Neural crest cell (in vitro differentiated cells): ENCODE measurements at regions not wholly inside any gene's neighbourhood (a gene's known extent, or its start where the extent isn't known, plus 50 kb on each side); places are given as distances from the start of the nearest gene placed in this dataset.

Experiments
- DNase-seq: peaks from one replicate; pipeline ENCODE4 v3.0.0; 2021; ENCODE audit warnings: low read depth, mixed read lengths, low spot score
- H3K27ac Mint-ChIP-seq: one replicate; pipeline ENCODE4 v1.8.0; 2021; ENCODE audit warnings: mild to moderate bottlenecking, mixed read lengths; ENCODE audit not compliant: unreplicated experiment
- H3K27me3 Mint-ChIP-seq: 2 replicates; pipeline ENCODE4 v1.8.0; 2021; ENCODE audit warnings: low read depth, mild to moderate bottlenecking, mixed read lengths
- H3K36me3 Mint-ChIP-seq: 2 replicates; pipeline ENCODE4 v1.8.0; 2021; ENCODE audit warnings: low read depth, mild to moderate bottlenecking, mixed read lengths
- H3K4me1 Mint-ChIP-seq: 2 replicates; pipeline ENCODE4 v1.8.0; 2021; ENCODE audit warnings: mixed read lengths
- H3K4me3 Mint-ChIP-seq: one replicate; pipeline ENCODE4 v1.8.0; 2021; ENCODE audit warnings: mild to moderate bottlenecking, mixed read lengths
- H3K9me3 Mint-ChIP-seq: 2 replicates; pipeline ENCODE4 v1.8.0; 2021; ENCODE audit warnings: mixed read lengths
- CTCF ChIP-seq: fragments of 200-600 bp; sonication (generic); conservative IDR thresholded peaks from 2 replicates; pipeline ENCODE4 v1.5.0; 2021; ENCODE audit warnings: antibody characterized with exemption, mild to moderate bottlenecking

GRCh38 chr18:27662949-27663348 is 477.8 kb upstream of the CHST9 start:
- no peak for DNase-seq
- Mint-ChIP-seq H3K9me3 (peaks cover 2% of the 10 kb centered on the region), H3K27ac (peak overlapping the region; percentile 15), H3K4me1 (peaks cover 68% of the 10 kb centered on the region), H3K27me3 (no peaks in the 10 kb centered on the region), H3K36me3 (no peaks in the 10 kb centered on the region), H3K4me3 (no peak overlapping the region)
- no peak for TF ChIP-seq CTCF

- Mint-ChIP-seq H3K36me3 (no peaks in the 10 kb centered on the region), H3K27ac (peak overlapping the region; percentile 70), H3K4me3 (no peak overlapping the region), H3K27me3 (no peaks in the 10 kb centered on the region), H3K9me3 (peaks cover 2% of the 10 kb centered on the region), H3K4me1 (peaks cover 64% of the 10 kb centered on the region)
- TF ChIP-seq CTCF: no peak
- DNase-seq: no peak
These were observed 477.4 kb upstream of the CHST9 start for GRCh38 chr18:27662537-27662936.

GRCh38 chr18:27661320-27662018 is 476.4 kb upstream of the CHST9 start:
- peak overlapping the region; percentile 92 for H3K27ac Mint-ChIP-seq
- peak overlapping the region; percentile 48 for H3K4me3 Mint-ChIP-seq
- no peak for DNase-seq
- peaks cover 2% of the 10 kb centered on the region for H3K9me3 Mint-ChIP-seq
- H3K27me3 Mint-ChIP-seq: no peaks in the 10 kb centered on the region
- peaks cover 58% of the 10 kb centered on the region for H3K4me1 Mint-ChIP-seq
- H3K36me3 Mint-ChIP-seq: no peaks in the 10 kb centered on the region
- TF ChIP-seq CTCF: no peak

- H3K4me1 Mint-ChIP-seq: peaks cover 44% of the 10 kb centered on the region
- DNase-seq: no peak
- no peak for TF ChIP-seq CTCF
- H3K4me3 Mint-ChIP-seq: no peak overlapping the region
- peaks cover 3% of the 10 kb centered on the region for H3K36me3 Mint-ChIP-seq
- H3K27me3 Mint-ChIP-seq: no peaks in the 10 kb centered on the region
- H3K9me3 Mint-ChIP-seq: peaks cover 6% of the 10 kb centered on the region
- no peak overlapping the region for H3K27ac Mint-ChIP-seq
These were observed 471.8 kb upstream of the CHST9 start for GRCh38 chr18:27656905-27657304.

- no peaks in the 10 kb centered on the region for H3K27me3 Mint-ChIP-seq
- no peak for DNase-seq
- H3K36me3 Mint-ChIP-seq: peaks cover 3% of the 10 kb centered on the region
- H3K9me3 Mint-ChIP-seq: peaks cover 6% of the 10 kb centered on the region
- H3K27ac Mint-ChIP-seq: no peak overlapping the region
- H3K4me1 Mint-ChIP-seq: peaks cover 37% of the 10 kb centered on the region
- TF ChIP-seq CTCF: no peak
- no peak overlapping the region for H3K4me3 Mint-ChIP-seq
These were observed 471.2 kb upstream of the CHST9 start for GRCh38 chr18:27656167-27656778.
